Skeletal muscle satellite cell (primary cell): ENCODE measurements at regions not wholly inside any gene's neighbourhood (a gene's known extent, or its start where the extent isn't known, plus 50 kb on each side); places are given as distances from the start of the nearest gene placed in this dataset.

ENCODE experiments used
- H3K27me3 ChIP-seq: 2 replicates; pipeline ENCODE4 v1.7.0; 2013; ENCODE audit warnings: low read length; ENCODE audit not compliant: control insufficient read depth, insufficient read depth
- H3K36me3 ChIP-seq: 2 replicates; pipeline ENCODE4 v1.7.0; 2013; ENCODE audit warnings: mild to moderate bottlenecking, control low read depth, low read length; ENCODE audit not compliant: insufficient read depth
- H3K4me1 ChIP-seq: 2 replicates; pipeline ENCODE4 v1.7.0; 2013; ENCODE audit warnings: low read length; ENCODE audit not compliant: control insufficient read depth, insufficient read depth
- H3K4me2 ChIP-seq: 2 replicates; pipeline ENCODE4 v1.7.0; 2013; ENCODE audit warnings: mild to moderate bottlenecking, low read length
- H3K4me3 ChIP-seq: 2 replicates; pipeline ENCODE4 v1.7.0; 2013; ENCODE audit warnings: low read length
- H3K9ac ChIP-seq: 2 replicates; pipeline ENCODE4 v1.7.0; 2013; ENCODE audit warnings: mild to moderate bottlenecking, low read depth, low read length, moderate library complexity
- H3K9me3 ChIP-seq: replicated peaks from 2 replicates; pipeline ENCODE4 v1.7.0; 2013; ENCODE audit warnings: mild to moderate bottlenecking, control low read depth, low read length

DNA sequence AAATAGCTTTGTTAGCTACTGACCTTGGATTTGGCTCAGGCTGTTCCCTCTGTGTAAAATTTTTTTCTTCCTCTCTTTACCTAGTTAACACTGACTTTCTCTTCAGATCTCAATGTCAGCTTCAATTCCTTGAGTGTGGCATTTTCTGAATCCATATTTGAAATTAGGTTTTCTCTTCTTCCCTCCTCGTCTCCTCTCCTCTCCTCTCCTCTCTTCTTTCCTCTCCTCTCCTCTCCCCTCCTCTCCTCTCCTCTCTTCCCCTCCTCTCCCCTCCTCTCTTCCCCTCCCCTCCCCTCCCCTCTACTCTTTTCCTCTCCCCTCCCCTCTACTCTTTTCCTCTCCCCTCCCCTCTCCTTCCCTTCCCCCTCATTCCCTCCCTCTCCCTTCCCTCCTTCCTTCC, 453.3 kb downstream of the BMP2 start:
- Histone ChIP-seq H3K36me3 (no peaks in the 10 kb centered on the region), H3K9ac (no peak overlapping the region), H3K4me1 (no peaks in the 10 kb centered on the region), H3K4me2 (no peak overlapping the region), H3K4me3 (no peak overlapping the region), H3K9me3 (no peaks in the 10 kb centered on the region), H3K27me3 (no peaks in the 10 kb centered on the region)

DNA sequence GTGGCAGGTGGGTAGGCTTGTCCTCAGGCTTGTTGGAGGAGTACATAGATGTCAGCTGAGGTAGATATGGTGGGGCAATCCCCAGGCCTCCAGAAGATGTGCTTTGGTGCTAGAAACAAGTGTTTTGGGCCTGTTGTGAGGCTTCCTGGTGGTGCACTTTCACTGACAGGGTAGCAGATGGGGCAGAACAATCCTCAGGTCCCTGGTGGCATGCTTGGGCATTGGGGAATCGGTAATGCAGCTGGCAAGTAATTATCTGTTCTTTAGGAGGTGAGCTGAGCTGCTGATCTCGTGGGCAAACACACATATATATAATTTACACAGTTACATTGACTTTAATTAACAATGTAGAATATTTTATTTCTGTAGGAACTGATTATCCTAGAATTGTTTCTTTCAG, 458.7 kb downstream of the BMP2 start:
- Histone ChIP-seq H3K9me3 (no peaks in the 10 kb centered on the region), H3K4me1 (no peaks in the 10 kb centered on the region), H3K4me2 (no peak overlapping the region), H3K4me3 (no peak overlapping the region), H3K27me3 (no peaks in the 10 kb centered on the region), H3K36me3 (no peaks in the 10 kb centered on the region), H3K9ac (no peak overlapping the region)

DNA sequence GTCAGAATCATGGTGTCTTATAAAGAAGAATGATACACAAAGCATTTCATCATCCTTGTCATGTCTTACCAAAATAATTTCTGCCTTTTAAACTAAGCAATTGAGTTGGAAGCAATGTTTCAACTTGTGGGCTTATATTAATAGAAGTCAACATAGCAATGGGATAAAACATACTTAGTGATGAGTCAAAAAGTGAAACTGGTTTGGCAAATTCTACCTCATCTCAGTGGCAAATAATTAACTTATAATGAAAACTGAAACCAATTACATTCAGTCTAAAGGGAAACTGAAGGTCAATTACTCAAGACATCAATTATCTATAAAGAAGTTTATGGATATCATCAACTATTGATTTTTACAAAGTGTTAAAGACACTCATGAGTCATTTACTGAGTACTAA, 463.8 kb downstream of the BMP2 start:
- Histone ChIP-seq H3K4me1 (no peaks in the 10 kb centered on the region), H3K36me3 (no peaks in the 10 kb centered on the region), H3K4me3 (no peak overlapping the region)

DNA sequence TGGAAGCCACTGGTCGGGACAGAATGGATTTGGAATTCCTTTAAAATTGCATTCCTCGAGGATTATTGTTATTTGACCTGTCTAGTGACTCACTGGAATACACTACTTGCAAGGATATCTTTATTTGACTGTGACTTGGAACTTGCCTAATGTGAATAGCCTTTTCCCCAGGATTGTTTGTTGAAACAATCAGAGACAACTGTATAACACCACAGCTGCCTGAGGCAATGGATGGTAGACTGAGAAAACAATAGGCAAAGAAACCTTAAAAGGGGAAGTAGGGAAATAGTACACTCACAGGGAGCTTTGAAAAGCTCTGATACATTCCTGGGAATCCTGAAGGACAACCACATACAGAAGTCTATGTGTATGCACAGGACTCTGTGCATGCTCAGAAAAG, 465.3 kb downstream of the BMP2 start:
- H3K4me1 ChIP-seq, result no peaks in the 10 kb centered on the region
- peaks cover 3% of the 10 kb centered on the region for H3K27me3 ChIP-seq
- no peak overlapping the region for H3K4me3 ChIP-seq
- H3K4me2 ChIP-seq, result no peak overlapping the region
- H3K9me3 ChIP-seq, result no peaks in the 10 kb centered on the region
- H3K36me3 ChIP-seq, result no peaks in the 10 kb centered on the region
- H3K9ac ChIP-seq, result no peak overlapping the region

More for the DNA sequence above, 463.8 kb downstream of the BMP2 start:
- H3K9ac ChIP-seq, result no peak overlapping the region
- no peaks in the 10 kb centered on the region for H3K27me3 ChIP-seq
- no peaks in the 10 kb centered on the region for H3K9me3 ChIP-seq
- no peak overlapping the region for H3K4me2 ChIP-seq

DNA sequence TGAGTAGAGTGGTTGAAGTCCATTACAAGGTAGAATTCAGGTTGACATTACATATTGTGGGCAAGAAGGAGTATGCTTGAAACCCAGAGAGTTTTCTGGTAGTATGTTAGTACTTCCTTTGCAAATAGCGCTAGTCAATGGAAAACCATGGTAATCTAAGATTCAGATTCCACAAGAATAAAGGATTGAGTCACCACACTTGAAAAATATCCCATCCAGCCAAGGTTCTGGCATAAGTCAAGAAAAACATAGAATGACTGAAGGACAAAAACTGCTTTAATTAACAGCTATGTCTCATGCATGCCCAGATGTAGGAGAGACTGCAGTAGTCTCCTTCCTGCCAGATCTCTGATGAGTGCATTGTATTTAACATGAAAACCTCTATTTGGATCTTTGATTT, 469.8 kb downstream of the BMP2 start:
- Histone ChIP-seq H3K4me3 (no peak overlapping the region), H3K4me2 (no peak overlapping the region)

DNA sequence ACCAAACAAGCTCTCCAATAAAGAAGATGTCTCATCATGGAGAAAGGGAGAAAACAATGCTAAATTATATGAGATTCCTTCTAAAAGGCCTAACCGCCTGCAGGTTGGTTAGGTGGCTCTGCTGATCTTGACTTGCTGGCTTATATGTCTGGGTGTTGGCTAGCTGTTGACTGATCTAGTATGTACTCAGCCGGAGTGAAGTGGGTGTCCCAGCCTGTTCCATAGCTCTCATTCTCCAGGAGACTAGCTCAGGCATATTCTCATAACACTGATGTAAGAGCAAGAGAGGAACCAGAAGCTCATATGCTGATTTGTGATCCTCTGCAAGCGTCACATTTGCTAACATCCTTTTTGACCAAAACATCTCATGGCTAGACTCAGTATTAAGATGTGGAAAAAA, 473.0 kb downstream of the BMP2 start:
- Histone ChIP-seq H3K4me2 (no peak overlapping the region), H3K9me3 (no peaks in the 10 kb centered on the region), H3K9ac (no peak overlapping the region), H3K36me3 (no peaks in the 10 kb centered on the region), H3K4me3 (no peak overlapping the region), H3K27me3 (peaks cover 3% of the 10 kb centered on the region), H3K4me1 (no peaks in the 10 kb centered on the region)

More for the DNA sequence above, 469.8 kb downstream of the BMP2 start:
- Histone ChIP-seq H3K4me1 (no peaks in the 10 kb centered on the region), H3K36me3 (no peaks in the 10 kb centered on the region), H3K27me3 (peaks cover 3% of the 10 kb centered on the region), H3K9ac (no peak overlapping the region), H3K9me3 (no peaks in the 10 kb centered on the region)

DNA sequence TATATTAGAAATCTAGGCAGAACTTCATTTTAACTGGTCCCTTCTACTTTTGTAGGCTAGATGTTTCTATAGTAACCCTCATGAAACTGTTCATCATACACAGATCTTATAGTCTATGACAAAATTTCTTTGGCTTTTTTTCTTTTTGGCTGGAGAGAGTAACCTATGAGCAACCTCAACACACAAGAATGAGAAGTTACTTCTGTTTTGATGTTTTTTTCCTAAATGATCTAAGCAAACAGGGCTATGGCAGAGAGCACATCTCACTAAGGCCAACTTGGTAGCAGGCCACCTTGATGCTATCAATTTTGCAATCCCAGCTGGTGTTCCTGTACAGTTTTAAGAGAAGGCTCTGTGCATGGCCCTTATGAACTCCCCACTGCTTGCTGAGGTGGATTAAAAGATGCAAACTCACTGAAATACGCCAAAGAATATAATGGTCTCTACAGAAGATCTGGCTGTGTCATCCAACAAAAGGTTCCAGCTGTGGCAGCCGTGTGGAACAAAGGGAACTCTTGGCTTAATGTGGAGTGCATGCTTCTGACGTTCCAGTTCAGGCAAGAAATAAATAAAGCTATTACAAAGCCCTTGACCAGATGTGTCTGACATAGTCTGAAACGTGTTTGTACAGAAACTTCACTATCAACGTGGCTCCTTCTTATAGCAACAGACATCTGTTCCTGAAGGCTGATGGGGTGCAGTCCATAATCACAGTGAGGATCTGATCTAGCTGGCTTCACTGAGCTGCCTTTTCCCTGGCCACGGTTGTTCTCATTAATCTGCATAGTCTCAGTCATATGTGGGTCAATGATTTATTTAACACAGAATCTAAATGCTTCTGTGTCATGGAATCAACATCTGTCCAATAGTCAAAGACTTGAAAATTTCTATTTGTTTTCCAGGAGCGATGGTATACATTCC, 481.1 kb downstream of the BMP2 start:
- Histone ChIP-seq H3K4me1 (no peaks in the 10 kb centered on the region), H3K9ac (no peak overlapping the region)

DNA sequence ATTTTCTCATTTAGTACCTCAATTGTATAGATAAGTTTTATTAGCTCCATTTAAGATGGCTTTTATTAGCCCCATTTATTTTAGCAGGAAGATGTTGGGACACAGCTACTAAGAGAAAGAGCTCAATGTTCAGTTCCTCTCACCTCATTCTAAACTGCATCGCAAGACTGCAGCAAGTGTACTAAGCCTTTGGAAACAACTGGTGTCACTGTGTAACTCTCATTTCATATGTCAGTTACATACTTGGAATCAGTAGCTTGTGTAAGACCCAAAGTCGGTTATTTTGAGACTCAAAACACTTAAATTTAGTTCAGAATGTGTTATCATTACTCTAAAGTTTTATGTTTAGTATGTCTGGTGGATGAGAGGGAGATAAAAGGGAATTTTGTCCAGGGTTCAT, 482.9 kb downstream of the BMP2 start:
- Histone ChIP-seq H3K4me3 (no peak overlapping the region), H3K27me3 (peaks cover 3% of the 10 kb centered on the region), H3K4me2 (no peak overlapping the region), H3K9me3 (no peaks in the 10 kb centered on the region), H3K36me3 (no peaks in the 10 kb centered on the region), H3K4me1 (no peaks in the 10 kb centered on the region), H3K9ac (no peak overlapping the region)

More for the DNA sequence above, 481.1 kb downstream of the BMP2 start:
- Histone ChIP-seq H3K4me3 (no peak overlapping the region), H3K4me2 (no peak overlapping the region), H3K9me3 (no peaks in the 10 kb centered on the region), H3K27me3 (peaks cover 3% of the 10 kb centered on the region), H3K36me3 (no peaks in the 10 kb centered on the region)

DNA sequence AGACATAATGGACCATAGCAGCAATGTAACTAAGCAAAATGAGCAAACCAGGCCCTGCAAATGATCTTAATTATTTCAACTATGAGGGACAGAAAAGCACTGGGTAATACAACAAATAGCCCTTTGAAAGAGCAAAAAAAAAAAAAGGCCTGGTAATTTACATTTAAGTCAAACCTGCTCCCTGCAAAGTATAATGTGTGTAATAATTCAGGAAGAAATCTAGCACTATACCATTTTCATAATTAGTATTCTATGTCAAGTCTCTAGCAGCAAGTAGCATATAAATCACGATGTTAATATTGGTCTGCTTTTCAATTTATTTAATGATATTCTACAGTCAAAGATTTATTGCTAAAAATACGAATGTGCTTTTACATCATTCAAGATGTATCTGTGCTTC, 489.6 kb downstream of the BMP2 start:
- H3K4me1 ChIP-seq, result no peaks in the 10 kb centered on the region
- no peak overlapping the region for H3K4me2 ChIP-seq
- no peak overlapping the region for H3K9ac ChIP-seq
- no peaks in the 10 kb centered on the region for H3K9me3 ChIP-seq
- H3K27me3 ChIP-seq, result no peaks in the 10 kb centered on the region
- H3K36me3 ChIP-seq, result no peaks in the 10 kb centered on the region
- no peak overlapping the region for H3K4me3 ChIP-seq

DNA sequence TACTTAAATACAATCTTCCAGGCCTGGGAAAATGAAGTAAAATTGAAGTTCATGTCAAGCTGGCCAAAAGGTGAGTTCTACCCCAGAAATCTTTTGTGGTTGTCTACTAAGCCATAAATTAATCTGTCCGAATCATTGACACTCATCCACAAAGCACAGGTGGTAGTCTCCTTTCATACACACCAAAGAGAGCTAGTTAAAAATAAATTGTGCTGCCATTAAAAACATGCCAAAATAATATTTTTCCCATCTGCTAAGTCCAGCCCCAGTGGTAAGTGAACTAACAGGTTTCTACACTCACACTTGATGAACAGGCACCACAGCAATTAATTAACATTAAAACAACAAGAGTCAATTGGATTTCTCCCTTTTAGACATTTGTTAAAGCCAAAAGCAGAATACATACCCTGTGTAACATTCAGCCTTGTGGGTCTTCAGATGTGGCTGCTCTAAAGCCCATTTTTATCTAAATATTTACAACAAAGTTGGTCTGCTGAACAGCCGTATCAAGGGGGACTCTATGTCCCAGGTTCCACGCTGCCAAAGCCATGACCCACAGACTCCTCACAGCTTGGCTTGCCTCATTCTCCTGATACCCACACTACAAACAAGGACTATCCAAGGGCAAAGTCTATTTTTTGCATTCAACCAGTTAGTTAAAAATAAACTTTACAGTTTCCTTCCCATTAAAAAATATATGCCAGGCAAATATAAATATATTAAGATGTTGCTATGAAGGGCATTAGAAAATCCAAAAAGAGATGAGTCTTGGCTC, 490.4 kb downstream of the BMP2 start:
- Histone ChIP-seq H3K9me3 (no peaks in the 10 kb centered on the region), H3K36me3 (no peaks in the 10 kb centered on the region), H3K4me1 (no peaks in the 10 kb centered on the region), H3K9ac (no peak overlapping the region), H3K4me3 (no peak overlapping the region), H3K27me3 (no peaks in the 10 kb centered on the region), H3K4me2 (no peak overlapping the region)

DNA sequence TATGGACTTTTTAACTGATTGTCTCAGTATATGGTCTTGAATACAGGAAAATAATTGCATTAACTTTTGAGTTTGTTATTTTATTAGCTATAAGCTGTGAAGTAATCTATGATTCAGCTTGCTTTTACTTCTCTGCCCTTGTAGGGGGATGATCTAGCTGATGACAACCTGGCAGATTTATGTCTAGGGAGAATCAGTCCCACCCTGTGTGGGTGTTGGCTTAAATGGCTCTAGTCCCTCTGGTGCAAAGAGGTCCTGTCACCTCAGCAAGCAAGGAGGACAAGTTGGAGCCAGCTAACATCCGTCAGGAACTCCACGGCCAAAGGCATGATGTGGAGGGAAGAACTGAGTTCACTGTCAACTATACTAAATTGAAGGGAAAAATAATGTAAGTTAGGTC, 495.3 kb downstream of the BMP2 start:
- H3K4me2 ChIP-seq, result no peak overlapping the region
- no peak overlapping the region for H3K4me3 ChIP-seq
- no peak overlapping the region for H3K9ac ChIP-seq
- H3K27me3 ChIP-seq, result peaks cover 4% of the 10 kb centered on the region
- no peaks in the 10 kb centered on the region for H3K4me1 ChIP-seq
- H3K9me3 ChIP-seq, result no peaks in the 10 kb centered on the region
- no peaks in the 10 kb centered on the region for H3K36me3 ChIP-seq
